SK-N-SH (cell line): ENCODE measurements at regions not wholly inside any gene's neighbourhood (a gene's known extent, or its start where the extent isn't known, plus 50 kb on each side); places are given as distances from the start of the nearest gene placed in this dataset.

Experiments used
- CTCF ChIA-PET: fragments of 300-600, 350-600 bp; formaldehyde crosslinking; extraction: SDS; loops from one replicate; lab custom pipeline; 2021; lab: Yijun Ruan, JAX
- POLR2A ChIA-PET: fragments of 350-600 bp; sonication (Branson Sonifier 250); formaldehyde crosslinking; extraction: SDS; loops from one replicate; lab custom pipeline; 2020; ENCODE audit warnings: antibody characterized with exemption, inconsistent platforms; lab: Yijun Ruan, JAX
- DNase-seq: peaks from one replicate; pipeline ENCODE4 v3.0.0; 2012
- H2AFZ ChIP-seq: fragments of 200-600 bp; sonication (generic); 2 replicates; pipeline ENCODE4 v1.8.1; 2016; ENCODE audit warnings: antibody characterized with exemption, mild to moderate bottlenecking, low read depth
- H3F3A ChIP-seq: fragments of 200-600 bp; sonication (generic); replicated peaks from 2 replicates; pipeline ENCODE3; 2016; ENCODE audit warnings: antibody characterized with exemption, mild to moderate bottlenecking; ENCODE audit not compliant: insufficient read depth
- H3K27ac ChIP-seq, 2 experiments: fragments of 200-500 bp in 1 of 2; fragments of 200-600 bp in 1 of 2; sonication (Bioruptor generic) in 1 of 2; sonication (generic), shearing (Covaris generic) in 1 of 2; 2 replicates each; pipeline versions ENCODE4 v1.5.1 to v1.6.1; 2014 to 2016; ENCODE audit warnings: low read depth in 2 of 2, inconsistent platforms in 1 of 2, low read length in 1 of 2, mild to moderate bottlenecking in 1 of 2, mixed read lengths in 1 of 2
- H3K27me3 ChIP-seq: fragments of 200-600 bp; sonication (generic), shearing (Covaris generic); 2 replicates; pipeline ENCODE4 v1.6.1; 2016; ENCODE audit warnings: mixed run types; ENCODE audit not compliant: insufficient read depth
- H3K36me3 ChIP-seq, 2 experiments: fragments of 200-500 bp in 1 of 2; fragments of 200-600 bp in 1 of 2; sonication (Bioruptor generic) in 1 of 2; sonication (generic) in 1 of 2; replicated peaks in 1 of 2; 2 replicates each; pipeline versions ENCODE3 to v1.5.1; 2014 to 2016; ENCODE audit warnings: low read length in 1 of 2, mild to moderate bottlenecking in 1 of 2; ENCODE audit not compliant: insufficient read depth in 2 of 2, control insufficient read depth in 1 of 2
- H3K4me1 ChIP-seq, 2 experiments: fragments of 200-500 bp in 1 of 2; fragments of 200-600 bp in 1 of 2; sonication (Bioruptor generic) in 1 of 2; sonication (generic), shearing (Covaris generic) in 1 of 2; 2 replicates each; pipeline versions ENCODE4 v1.5.1 to v1.6.1; 2014 to 2016; ENCODE audit warnings: low read depth in 1 of 2, low read length in 1 of 2, mixed run types in 1 of 2; ENCODE audit not compliant: insufficient read depth in 2 of 2, control insufficient read depth in 1 of 2
- H3K4me2 ChIP-seq: fragments of 200-600 bp; sonication (generic), shearing (Covaris generic); 2 replicates; pipeline ENCODE4 v1.6.1; 2017; ENCODE audit warnings: mixed run types
- H3K4me3 ChIP-seq, 2 experiments: fragments of 200-500 bp in 1 of 2; fragments of 200-600 bp in 1 of 2; sonication (Bioruptor generic) in 1 of 2; sonication (generic), shearing (Covaris generic) in 1 of 2; 2 replicates each; pipeline versions ENCODE4 v1.5.1 to v1.8.1; 2014 to 2016; ENCODE audit warnings: low read depth in 2 of 2, inconsistent platforms in 1 of 2, low read length in 1 of 2, mild to moderate bottlenecking in 1 of 2, mixed read lengths in 1 of 2, moderate library complexity in 1 of 2
- H3K79me2 ChIP-seq: fragments of 200-600 bp; sonication (generic); 2 replicates; pipeline ENCODE4 v1.8.1; 2017; ENCODE audit warnings: mild to moderate bottlenecking; ENCODE audit not compliant: insufficient read depth
- H3K9ac ChIP-seq: fragments of 200-600 bp; sonication (generic); 2 replicates; pipeline ENCODE4 v1.6.1; 2017; ENCODE audit warnings: mixed run types
- H3K9me2 ChIP-seq: fragments of 200-600 bp; sonication (generic); 2 replicates; pipeline ENCODE4 v1.6.1; 2017; ENCODE audit warnings: mixed run types
- H3K9me3 ChIP-seq: fragments of 200-600 bp; sonication (generic); 2 replicates; pipeline ENCODE4 v1.6.1; 2017; ENCODE audit warnings: mixed run types, mild to moderate bottlenecking, moderate library complexity
- H4K20me1 ChIP-seq: fragments of 200-600 bp; sonication (generic); 2 replicates; pipeline ENCODE4 v1.6.1; 2017; ENCODE audit warnings: mild to moderate bottlenecking, mixed run types; ENCODE audit not compliant: insufficient read depth
- CHD2 ChIP-seq: fragments of 150-350 bp; IDR thresholded peaks from 2 replicates; pipeline ENCODE4 v1.6.1; 2018; ENCODE audit warnings: low read length; ENCODE audit not compliant: partially characterized antibody
- EP300 ChIP-seq, 2 experiments: IDR thresholded peaks; 2 replicates each; pipeline versions ENCODE4 v1.4.0 to v1.6.1; 2012; ENCODE audit warnings: borderline replicate concordance in 1 of 2, low read depth in 1 of 2, low read length in 1 of 2
- FOSL2 ChIP-seq: IDR thresholded peaks from 2 replicates; pipeline ENCODE4 v1.4.0; 2012; ENCODE audit warnings: low read depth, mild to moderate bottlenecking, moderate library complexity, borderline replicate concordance
- FOXM1 ChIP-seq: IDR thresholded peaks from 2 replicates; pipeline ENCODE4 v1.4.0; 2012; ENCODE audit warnings: low read depth, mild to moderate bottlenecking
- JUND ChIP-seq: IDR thresholded peaks from 2 replicates; pipeline ENCODE4 v1.4.0; 2012
- MEF2A ChIP-seq: IDR thresholded peaks from 2 replicates; pipeline ENCODE4 v1.4.0; 2012; ENCODE audit warnings: low read depth, borderline replicate concordance
- NFIC ChIP-seq: IDR thresholded peaks from 2 replicates; pipeline ENCODE4 v1.4.0; 2012; ENCODE audit warnings: borderline replicate concordance
- PBX3 ChIP-seq: IDR thresholded peaks from 2 replicates; pipeline ENCODE4; 2012
- POLR2AphosphoS5 ChIP-seq: IDR thresholded peaks from 2 replicates; pipeline ENCODE4 v1.6.1; 2012; ENCODE audit warnings: low read depth, low read length
- RAD21 ChIP-seq: IDR thresholded peaks from 2 replicates; pipeline ENCODE4 v1.6.1; 2012; ENCODE audit warnings: mild to moderate bottlenecking, low read length
- REST ChIP-seq: IDR thresholded peaks from 2 replicates; pipeline ENCODE4 v1.6.1; 2012; ENCODE audit warnings: mild to moderate bottlenecking, low read depth, low read length, moderate library complexity
- RXRA ChIP-seq: IDR thresholded peaks from 2 replicates; pipeline ENCODE4 v1.4.0; 2012; ENCODE audit warnings: low read depth, mild to moderate bottlenecking, borderline replicate concordance
- SIN3A ChIP-seq: IDR thresholded peaks from 2 replicates; pipeline ENCODE4 v1.6.1; 2012; ENCODE audit warnings: low read depth, mild to moderate bottlenecking, low read length, moderate library complexity, borderline replicate concordance
- TAF1 ChIP-seq: IDR thresholded peaks from 2 replicates; pipeline ENCODE4 v1.6.1; 2012; ENCODE audit warnings: low read depth, mild to moderate bottlenecking, low read length, moderate library complexity, borderline replicate concordance
- TCF12 ChIP-seq: IDR thresholded peaks from 2 replicates; pipeline ENCODE4 v1.4.0; 2012
- TEAD4 ChIP-seq: IDR thresholded peaks from 2 replicates; pipeline ENCODE4 v1.4.0; 2012; ENCODE audit warnings: mild to moderate bottlenecking, borderline replicate concordance; ENCODE audit not compliant: insufficient read depth
- USF1 ChIP-seq: IDR thresholded peaks from 2 replicates; pipeline ENCODE4 v1.4.0; 2012; ENCODE audit warnings: low read depth, borderline replicate concordance
- WGBS: methylation state at CpG from one replicate; pipeline ENCODE4 v1.1.6; 2017; ENCODE audit warnings: low lambda C conversion rate; 5-methylcytosine and 5-hydroxymethylcytosine counted together
- TF ChIP-seq, protein P1 (sequence below): IDR thresholded peaks from 2 replicates; pipeline ENCODE4 v1.4.0; 2012; ENCODE audit warnings: low read depth, borderline replicate concordance

- no peak for DNase-seq
These were observed 70.5 kb upstream of the BLID start for GRCh38 chr11:122186439-122187080.

GRCh38 chr11:122183933-122184332 lies 67.9 kb upstream of the BLID start:
- Histone ChIP-seq H3K9ac (no peak overlapping the region), H3K36me3 (peaks cover 0 to 28% of the 10 kb centered on the region in 2 experiments), H3K27ac (peak overlapping the region; percentile 11 to 96; a peak in 3 of 4 replicates), H3K79me2 (peaks cover 81% of the 10 kb centered on the region), H3K4me3 (no peak overlapping the region), H3F3A (peaks cover 81% of the 10 kb centered on the region), H3K9me2 (no peaks in the 10 kb centered on the region), H3K4me1 (peaks cover 0 to 22% of the 10 kb centered on the region in 2 experiments; a peak in 3 of 4 replicates), H2AFZ (no peak overlapping the region), H3K4me2 (no peak overlapping the region), H3K27me3 (no peaks in the 10 kb centered on the region), H4K20me1 (no peaks in the 10 kb centered on the region), H3K9me3 (no peaks in the 10 kb centered on the region; the same call in 1 of the 2 replicates)
- ChIA-PET CTCF (no interaction called here), POLR2A (no interaction called here)
- DNase-seq = no peak
- TF ChIP-seq TEAD4 (peak; percentile 51; the same call in 1 of the 2 replicates), TAF1 (no peak), SIN3A (no peak), TCF12 (peak; percentile 91), FOSL2 (0 out of 2 replicates have a peak, but pooled peaks have one; percentile 33), REST (no peak), CHD2 (no peak), JUND (peak; percentile 56; the same call in 1 of the 2 replicates), RAD21 (no peak), MEF2A (no peak), NFIC (peak; percentile 67), PBX3 (peak; percentile 31; the same call in 1 of the 2 replicates), EP300 (IDR thresholded peaks at IDR 0.05; ENCODE audit: borderline replicate concordance in 1 of 2, low read depth in 1 of 2, low read length in 1 of 2) (peak in 1 of 2 experiments; percentile 69; a peak in 2 of 4 replicates), FOXM1 (no peak), USF1 (no peak), POLR2AphosphoS5 (no peak), RXRA (peak; percentile 31; the same call in 1 of the 2 replicates)
- TF ChIP-seq, protein P1, sequence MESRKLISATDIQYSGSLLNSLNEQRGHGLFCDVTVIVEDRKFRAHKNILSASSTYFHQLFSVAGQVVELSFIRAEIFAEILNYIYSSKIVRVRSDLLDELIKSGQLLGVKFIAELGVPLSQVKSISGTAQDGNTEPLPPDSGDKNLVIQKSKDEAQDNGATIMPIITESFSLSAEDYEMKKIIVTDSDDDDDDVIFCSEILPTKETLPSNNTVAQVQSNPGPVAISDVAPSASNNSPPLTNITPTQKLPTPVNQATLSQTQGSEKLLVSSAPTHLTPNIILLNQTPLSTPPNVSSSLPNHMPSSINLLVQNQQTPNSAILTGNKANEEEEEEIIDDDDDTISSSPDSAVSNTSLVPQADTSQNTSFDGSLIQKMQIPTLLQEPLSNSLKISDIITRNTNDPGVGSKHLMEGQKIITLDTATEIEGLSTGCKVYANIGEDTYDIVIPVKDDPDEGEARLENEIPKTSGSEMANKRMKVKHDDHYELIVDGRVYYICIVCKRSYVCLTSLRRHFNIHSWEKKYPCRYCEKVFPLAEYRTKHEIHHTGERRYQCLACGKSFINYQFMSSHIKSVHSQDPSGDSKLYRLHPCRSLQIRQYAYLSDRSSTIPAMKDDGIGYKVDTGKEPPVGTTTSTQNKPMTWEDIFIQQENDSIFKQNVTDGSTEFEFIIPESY = no peak

More at GRCh38 chr11:122186439-122187080, 70.5 kb upstream of the BLID start:
- Histone ChIP-seq H3K4me1 (peaks cover 0 to 32% of the 10 kb centered on the region in 2 experiments; a peak in 3 of 4 replicates), H3K27ac (peak overlapping the region in 1 of 2 experiments; percentile 99; a peak in 2 of 4 replicates), H3K36me3 (peaks cover 0 to 22% of the 10 kb centered on the region in 2 experiments), H3K4me2 (no peak overlapping the region), H3K9me2 (no peaks in the 10 kb centered on the region), H3F3A (peaks cover 77% of the 10 kb centered on the region), H4K20me1 (no peaks in the 10 kb centered on the region), H3K9me3 (no peaks in the 10 kb centered on the region; the same call in 1 of the 2 replicates), H3K9ac (no peak overlapping the region), H2AFZ (no peak overlapping the region), H3K79me2 (peaks cover 76% of the 10 kb centered on the region), H3K4me3 (no peak overlapping the region), H3K27me3 (no peaks in the 10 kb centered on the region)
- 74% methylated on average over 3 of the region's 3 CpGs for WGBS
- peak; percentile 52 for TF ChIP-seq TCF12
- no peak for TF ChIP-seq TEAD4
- TF ChIP-seq EP300 (IDR thresholded peaks at IDR 0.05; ENCODE audit: borderline replicate concordance in 1 of 2, low read depth in 1 of 2, low read length in 1 of 2) = peak in 1 of 2 experiments; percentile 54; a peak in 1 of 4 replicates
- TF ChIP-seq NFIC = peak; percentile 51; the same call in 1 of the 2 replicates
- 0 out of 2 replicates have a peak, but pooled peaks have one; percentile 11 for TF ChIP-seq JUND
- ChIA-PET POLR2A (no interaction called here), CTCF (interaction anchor here (0.9 kb wide), 1 partner anchor 21 kb away, joined by 3 read pairs; no protein-coding TSS in a partner anchor)
